Nephron progenitor cell (in vitro differentiated cells): ENCODE measurements at regions not wholly inside any gene's neighbourhood (a gene's known extent, or its start where the extent isn't known, plus 50 kb on each side); places are given as distances from the start of the nearest gene placed in this dataset.

Experiments
- DNase-seq: peaks from one replicate; pipeline ENCODE4 v3.0.0; 2021
- H3K27ac Mint-ChIP-seq: 2 replicates; pipeline ENCODE4 v1.8.0; 2021; ENCODE audit warnings: mild to moderate bottlenecking, moderate library complexity, mixed read lengths
- H3K27me3 Mint-ChIP-seq: 2 replicates; pipeline ENCODE4 v1.8.0; 2021; ENCODE audit warnings: mild to moderate bottlenecking, low read depth, mixed read lengths; ENCODE audit not compliant: poor library complexity
- H3K36me3 Mint-ChIP-seq: 2 replicates; pipeline ENCODE4 v1.8.0; 2021; ENCODE audit warnings: low read depth, mixed read lengths
- H3K4me1 Mint-ChIP-seq: 2 replicates; pipeline ENCODE4 v1.8.0; 2021; ENCODE audit warnings: mixed read lengths
- H3K4me3 Mint-ChIP-seq: 2 replicates; pipeline ENCODE4 v1.8.0; 2021; ENCODE audit warnings: mild to moderate bottlenecking, moderate library complexity, mixed read lengths
- H3K9me3 Mint-ChIP-seq: 2 replicates; pipeline ENCODE4 v1.8.0; 2021; ENCODE audit warnings: mild to moderate bottlenecking, moderate library complexity, mixed read lengths
- TF ChIP-seq, protein P1 (sequence below): fragments of 200-600 bp; sonication (generic); IDR thresholded peaks from 2 replicates; pipeline ENCODE4 v1.5.0; 2021; ENCODE audit warnings: antibody characterized with exemption

GRCh38 chr2:220227266-220227920, 600.0 kb downstream of the SLC4A3 start:
- Mint-ChIP-seq H3K9me3 (no peaks in the 10 kb centered on the region), H3K27ac (no peak overlapping the region), H3K4me1 (peaks cover 17% of the 10 kb centered on the region), H3K27me3 (peaks cover 7% of the 10 kb centered on the region), H3K36me3 (no peaks in the 10 kb centered on the region), H3K4me3 (no peak overlapping the region)
- DNase-seq: no peak
- TF ChIP-seq, protein P1, sequence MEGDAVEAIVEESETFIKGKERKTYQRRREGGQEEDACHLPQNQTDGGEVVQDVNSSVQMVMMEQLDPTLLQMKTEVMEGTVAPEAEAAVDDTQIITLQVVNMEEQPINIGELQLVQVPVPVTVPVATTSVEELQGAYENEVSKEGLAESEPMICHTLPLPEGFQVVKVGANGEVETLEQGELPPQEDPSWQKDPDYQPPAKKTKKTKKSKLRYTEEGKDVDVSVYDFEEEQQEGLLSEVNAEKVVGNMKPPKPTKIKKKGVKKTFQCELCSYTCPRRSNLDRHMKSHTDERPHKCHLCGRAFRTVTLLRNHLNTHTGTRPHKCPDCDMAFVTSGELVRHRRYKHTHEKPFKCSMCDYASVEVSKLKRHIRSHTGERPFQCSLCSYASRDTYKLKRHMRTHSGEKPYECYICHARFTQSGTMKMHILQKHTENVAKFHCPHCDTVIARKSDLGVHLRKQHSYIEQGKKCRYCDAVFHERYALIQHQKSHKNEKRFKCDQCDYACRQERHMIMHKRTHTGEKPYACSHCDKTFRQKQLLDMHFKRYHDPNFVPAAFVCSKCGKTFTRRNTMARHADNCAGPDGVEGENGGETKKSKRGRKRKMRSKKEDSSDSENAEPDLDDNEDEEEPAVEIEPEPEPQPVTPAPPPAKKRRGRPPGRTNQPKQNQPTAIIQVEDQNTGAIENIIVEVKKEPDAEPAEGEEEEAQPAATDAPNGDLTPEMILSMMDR: no peak

DNA sequence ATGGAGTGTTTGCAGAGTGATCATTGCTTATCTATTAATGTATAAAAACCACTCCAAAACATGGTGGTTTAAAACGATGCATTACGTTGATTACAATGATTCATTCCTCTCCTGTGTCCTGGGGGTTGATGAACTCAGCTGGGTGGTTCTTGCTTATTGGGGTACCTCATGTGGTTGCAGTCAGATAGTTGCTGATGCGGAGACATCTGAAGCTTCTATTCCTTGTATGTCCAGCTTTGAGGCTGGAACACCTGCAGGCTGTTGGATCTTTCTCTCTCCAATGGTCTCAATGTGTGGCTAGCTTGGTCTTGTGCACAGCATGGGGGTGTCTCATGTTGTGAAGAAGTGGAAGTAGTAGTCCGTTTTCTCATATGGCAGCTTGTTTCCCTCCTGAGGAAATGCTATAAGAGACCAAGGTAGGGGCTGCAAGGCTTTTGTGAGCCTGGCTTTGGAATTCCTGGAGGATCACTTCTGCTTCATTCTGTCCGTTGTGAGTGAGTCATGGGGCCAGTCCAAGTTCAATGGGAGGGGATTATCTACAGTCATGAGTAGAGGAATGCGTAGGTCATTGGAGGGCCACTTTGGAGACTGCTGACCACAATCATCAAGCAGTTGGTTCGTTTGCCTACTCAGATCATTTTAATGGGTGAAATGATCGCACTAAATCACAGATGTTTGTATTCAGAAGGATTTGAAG, 601.0 kb downstream of the SLC4A3 start:
- Mint-ChIP-seq H3K36me3 (no peaks in the 10 kb centered on the region), H3K27ac (no peak overlapping the region)

DNA sequence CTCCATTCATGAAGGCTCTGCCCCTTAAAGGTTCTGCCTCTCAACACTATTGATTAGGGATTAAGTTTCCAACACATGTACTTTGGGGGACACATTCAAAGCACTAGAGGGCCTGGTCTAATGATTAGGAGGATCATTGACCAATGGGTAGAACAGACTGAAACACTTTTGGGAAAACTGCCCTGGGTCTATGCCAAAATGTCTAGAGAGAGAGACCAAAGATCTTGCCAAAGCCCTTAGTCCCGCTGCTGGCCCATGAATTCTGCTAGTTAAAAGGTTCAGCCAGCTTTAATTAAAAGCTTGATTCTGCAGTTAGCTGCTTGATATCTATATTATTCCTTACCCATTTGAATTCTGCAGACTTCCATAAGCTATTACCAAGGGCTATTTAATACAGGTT, 613.2 kb downstream of the SLC4A3 start:
- no peak for DNase-seq
- Mint-ChIP-seq H3K27ac (no peak overlapping the region), H3K4me1 (no peaks in the 10 kb centered on the region), H3K27me3 (no peaks in the 10 kb centered on the region), H3K4me3 (no peak overlapping the region), H3K36me3 (no peaks in the 10 kb centered on the region), H3K9me3 (no peaks in the 10 kb centered on the region)
- TF ChIP-seq, protein P1: no peak

More for the DNA sequence above, 601.0 kb downstream of the SLC4A3 start:
- H3K9me3 Mint-ChIP-seq: no peaks in the 10 kb centered on the region
- no peak for DNase-seq
- peaks cover 7% of the 10 kb centered on the region for H3K27me3 Mint-ChIP-seq
- no peak overlapping the region for H3K4me3 Mint-ChIP-seq
- H3K4me1 Mint-ChIP-seq: peaks cover 17% of the 10 kb centered on the region
- TF ChIP-seq, protein P1: no peak

DNA sequence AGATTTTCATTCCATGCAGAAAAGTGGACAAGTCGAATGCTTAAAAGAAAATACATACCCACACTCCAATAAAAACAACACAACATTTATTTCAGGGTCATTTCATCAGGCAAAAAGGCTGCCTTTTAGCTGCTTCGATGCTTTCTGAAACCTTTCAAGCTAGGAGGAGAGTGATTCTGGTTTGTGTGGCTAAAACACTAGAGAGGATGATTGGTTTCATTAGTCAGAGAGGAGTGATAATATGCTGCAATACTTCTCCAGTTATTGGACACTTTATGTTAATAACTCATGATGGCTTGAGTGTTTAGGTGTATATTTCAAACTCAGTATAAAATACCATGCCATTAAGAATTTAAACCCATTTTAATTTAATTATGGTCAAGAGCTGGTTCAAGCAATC, 614.0 kb downstream of the SLC4A3 start:
- DNase-seq: no peak
- H3K4me1 Mint-ChIP-seq: no peaks in the 10 kb centered on the region
- TF ChIP-seq, protein P1: no peak
- no peaks in the 10 kb centered on the region for H3K27me3 Mint-ChIP-seq
- no peaks in the 10 kb centered on the region for H3K36me3 Mint-ChIP-seq
- no peak overlapping the region for H3K4me3 Mint-ChIP-seq
- H3K27ac Mint-ChIP-seq: no peak overlapping the region
- no peaks in the 10 kb centered on the region for H3K9me3 Mint-ChIP-seq

- Mint-ChIP-seq H3K4me1 (no peaks in the 10 kb centered on the region), H3K4me3 (no peak overlapping the region)
- no peak for DNase-seq
These were observed 616.1 kb downstream of the SLC4A3 start for GRCh38 chr2:220243571-220243970.

More at GRCh38 chr2:220243571-220243970, 616.1 kb downstream of the SLC4A3 start:
- Mint-ChIP-seq H3K27me3 (no peaks in the 10 kb centered on the region), H3K9me3 (no peaks in the 10 kb centered on the region), H3K27ac (no peak overlapping the region), H3K36me3 (no peaks in the 10 kb centered on the region)
- TF ChIP-seq, protein P1: no peak
